ENCODE measurements at regions not wholly inside any gene's neighbourhood (a gene's known extent, or its start where the extent isn't known, plus 50 kb on each side); places are given as distances from the start of the nearest gene placed in this dataset.

GRCh38 chr5:18771097-18771610 lies 1136.9 kb downstream of the TAF11L14 start:
- Histone ChIP-seq H3K4me3 (no peak overlapping the region), H3K4me1 (no peaks in the 10 kb centered on the region), H3K27ac (no peak overlapping the region), H3K9me3 (no peaks in the 10 kb centered on the region), H3K27me3 (no peaks in the 10 kb centered on the region), H3K36me3 (no peaks in the 10 kb centered on the region)
- intact Hi-C loops (cut with DNase I): no loop called here
- no peak for DNase-seq (ENCODE audit: extremely low spot score in 2 of 2)
- no peak for TF ChIP-seq POLR2A (IDR thresholded peaks at IDR 0.05)
- no peak for TF ChIP-seq CTCF (IDR thresholded peaks at IDR 0.05)
- TF ChIP-seq POLR2AphosphoS5 (IDR thresholded peaks at IDR 0.05; ENCODE audit: insufficient read depth in 1 of 2, low read depth in 1 of 2): no peak

GRCh38 chr5:18772475-18772874 lies 1138.2 kb downstream of the TAF11L14 start:
- Histone ChIP-seq H3K4me3 (no peak overlapping the region), H3K4me1 (no peaks in the 10 kb centered on the region), H3K36me3 (no peaks in the 10 kb centered on the region), H3K27ac (no peak overlapping the region), H3K27me3 (no peaks in the 10 kb centered on the region), H3K9me3 (no peaks in the 10 kb centered on the region)
- no peak for TF ChIP-seq CTCF (IDR thresholded peaks at IDR 0.05)
- no peak for TF ChIP-seq POLR2AphosphoS5 (IDR thresholded peaks at IDR 0.05; ENCODE audit: insufficient read depth in 1 of 2, low read depth in 1 of 2)
- TF ChIP-seq POLR2A (IDR thresholded peaks at IDR 0.05): no peak
- intact Hi-C loops (cut with DNase I): no loop called here
- DNase-seq (ENCODE audit: extremely low spot score in 2 of 2): no peak

GRCh38 chr5:18778225-18778624 lies 1144.0 kb downstream of the TAF11L14 start:
- H3K27me3 ChIP-seq: no peaks in the 10 kb centered on the region
- no peak for DNase-seq (ENCODE audit: extremely low spot score in 2 of 2)
- H3K4me1 ChIP-seq: no peaks in the 10 kb centered on the region
- TF ChIP-seq CTCF (IDR thresholded peaks at IDR 0.05): no peak
- TF ChIP-seq POLR2A (IDR thresholded peaks at IDR 0.05): no peak
- no peak for TF ChIP-seq POLR2AphosphoS5 (IDR thresholded peaks at IDR 0.05; ENCODE audit: insufficient read depth in 1 of 2, low read depth in 1 of 2)
- intact Hi-C loops (cut with DNase I): no loop called here
- H3K27ac ChIP-seq: no peak overlapping the region
- no peaks in the 10 kb centered on the region for H3K9me3 ChIP-seq
- no peaks in the 10 kb centered on the region for H3K36me3 ChIP-seq
- H3K4me3 ChIP-seq: no peak overlapping the region

GRCh38 chr5:18789218-18789998 lies 1155.1 kb downstream of the TAF11L14 start:
- intact Hi-C loops (cut with DNase I): no loop called here
- no peak overlapping the region for H3K27ac ChIP-seq
- TF ChIP-seq POLR2AphosphoS5 (IDR thresholded peaks at IDR 0.05; ENCODE audit: insufficient read depth in 1 of 2, low read depth in 1 of 2) (no peak), POLR2A (IDR thresholded peaks at IDR 0.05) (no peak), CTCF (IDR thresholded peaks at IDR 0.05) (no peak)
- no peaks in the 10 kb centered on the region for H3K27me3 ChIP-seq
- no peaks in the 10 kb centered on the region for H3K4me1 ChIP-seq
- H3K4me3 ChIP-seq: no peak overlapping the region
- no peak for DNase-seq (ENCODE audit: extremely low spot score in 2 of 2)
- H3K9me3 ChIP-seq: no peaks in the 10 kb centered on the region
- no peaks in the 10 kb centered on the region for H3K36me3 ChIP-seq

- no peak for DNase-seq (ENCODE audit: extremely low spot score in 2 of 2)
- intact Hi-C loops (cut with DNase I): no loop called here
- H3K4me1 ChIP-seq: no peaks in the 10 kb centered on the region
These were observed 1157.9 kb downstream of the TAF11L14 start for GRCh38 chr5:18792145-18792544.

More at GRCh38 chr5:18792145-18792544, 1157.9 kb downstream of the TAF11L14 start:
- Histone ChIP-seq H3K27ac (no peak overlapping the region), H3K36me3 (no peaks in the 10 kb centered on the region), H3K27me3 (no peaks in the 10 kb centered on the region), H3K4me3 (no peak overlapping the region), H3K9me3 (no peaks in the 10 kb centered on the region)
- TF ChIP-seq CTCF (IDR thresholded peaks at IDR 0.05) (no peak), POLR2AphosphoS5 (IDR thresholded peaks at IDR 0.05; ENCODE audit: insufficient read depth in 1 of 2, low read depth in 1 of 2) (no peak), POLR2A (IDR thresholded peaks at IDR 0.05) (no peak)

All from vagina (tissue), 2 donors.